ENCODE measurements at regions not wholly inside any gene's neighbourhood (a gene's known extent, or its start where the extent isn't known, plus 50 kb on each side); places are given as distances from the start of the nearest gene placed in this dataset.

DNA sequence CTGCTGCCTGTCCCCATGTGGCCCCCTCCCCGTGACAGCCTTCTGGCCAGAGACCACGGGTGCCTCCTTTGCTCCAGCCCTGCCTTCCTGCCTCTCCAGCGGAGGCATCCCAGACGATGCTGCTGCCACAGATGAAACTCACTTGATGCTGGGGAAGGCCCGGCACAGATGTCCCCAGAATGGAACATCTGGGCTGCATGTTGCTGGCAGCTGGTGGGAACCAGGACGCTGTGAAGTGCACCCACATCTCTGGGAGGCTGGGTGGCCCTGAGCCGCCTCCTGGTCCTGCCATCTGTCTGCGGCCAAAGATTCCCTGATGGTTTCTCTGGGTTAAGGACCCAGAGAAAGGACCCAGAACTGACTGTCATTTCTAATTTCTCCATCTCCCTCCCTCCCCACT lies 51.9 kb upstream of the PTPRS start:
- Histone ChIP-seq H3K9me3 (ENCODE audit: control insufficient read depth in 2 of 2, insufficient read depth in 1 of 2, low read depth in 1 of 2, low read length in 1 of 2) (peaks cover 0 to 4% of the 10 kb centered on the region in 2 donors), H3K27ac (ENCODE audit: low read depth in 1 of 3, low read length in 2 of 3) (no peak overlapping the region), H3K4me3 (ENCODE audit: low read depth in 1 of 3, low read length in 3 of 3) (no peak overlapping the region), H3K27me3 (ENCODE audit: control insufficient read depth in 3 of 3, insufficient read depth in 3 of 3, low read length in 3 of 3) (peaks cover 0 to 27% (median 19%) of the 10 kb centered on the region in 3 donors), H3K36me3 (ENCODE audit: control insufficient read depth in 3 of 3, insufficient read depth in 2 of 3, low read depth in 1 of 3, low read length in 3 of 3) (no peaks in the 10 kb centered on the region), H3K4me1 (ENCODE audit: control insufficient read depth in 3 of 3, insufficient read depth in 2 of 3, low read depth in 1 of 3, low read length in 2 of 3) (no peaks in the 10 kb centered on the region)
- DNase-seq (no peak), FAIRE-seq (no peak)
- WGBS, 3 donors = 56 to 58% (median 58%) methylated on average over 5 to 8 of the region's 8 CpGs

DNA sequence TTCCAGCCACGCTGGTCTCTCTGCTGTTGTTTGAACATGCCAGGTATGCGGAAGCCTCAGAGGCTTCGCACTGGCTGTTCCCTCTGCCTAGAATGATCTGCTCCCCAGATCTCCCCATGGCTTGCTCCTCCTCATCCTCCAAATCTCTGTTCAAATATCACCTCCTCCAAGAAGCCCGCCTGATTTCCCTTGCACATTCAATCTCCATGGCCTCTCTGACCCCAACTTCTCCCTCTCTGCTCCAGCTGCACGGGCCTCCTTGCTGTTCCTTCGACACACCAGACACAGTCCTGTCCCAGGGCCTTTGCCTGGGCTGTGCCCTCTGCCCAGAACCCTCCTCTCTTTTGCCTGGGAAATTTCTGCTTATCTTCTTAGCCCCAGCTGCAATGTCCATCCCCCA lies 52.5 kb upstream of the PTPRS start:
- Histone ChIP-seq H3K4me1 (ENCODE audit: control insufficient read depth in 3 of 3, insufficient read depth in 2 of 3, low read depth in 1 of 3, low read length in 2 of 3) (no peaks in the 10 kb centered on the region), H3K9me3 (ENCODE audit: control insufficient read depth in 2 of 2, insufficient read depth in 1 of 2, low read depth in 1 of 2, low read length in 1 of 2) (peaks cover 0 to 4% of the 10 kb centered on the region in 2 donors), H3K4me3 (ENCODE audit: low read depth in 1 of 3, low read length in 3 of 3) (no peak overlapping the region), H3K36me3 (ENCODE audit: control insufficient read depth in 3 of 3, insufficient read depth in 2 of 3, low read depth in 1 of 3, low read length in 3 of 3) (no peaks in the 10 kb centered on the region), H3K27me3 (ENCODE audit: control insufficient read depth in 3 of 3, insufficient read depth in 3 of 3, low read length in 3 of 3) (peaks cover 0 to 27% (median 19%) of the 10 kb centered on the region in 3 donors), H3K27ac (ENCODE audit: low read depth in 1 of 3, low read length in 2 of 3) (no peak overlapping the region)
- DNase-seq (no peak), FAIRE-seq (no peak)
- WGBS, 3 donors = 66 to 73% (median 72%) methylated on average over 6 of the region's 6 CpGs

DNA sequence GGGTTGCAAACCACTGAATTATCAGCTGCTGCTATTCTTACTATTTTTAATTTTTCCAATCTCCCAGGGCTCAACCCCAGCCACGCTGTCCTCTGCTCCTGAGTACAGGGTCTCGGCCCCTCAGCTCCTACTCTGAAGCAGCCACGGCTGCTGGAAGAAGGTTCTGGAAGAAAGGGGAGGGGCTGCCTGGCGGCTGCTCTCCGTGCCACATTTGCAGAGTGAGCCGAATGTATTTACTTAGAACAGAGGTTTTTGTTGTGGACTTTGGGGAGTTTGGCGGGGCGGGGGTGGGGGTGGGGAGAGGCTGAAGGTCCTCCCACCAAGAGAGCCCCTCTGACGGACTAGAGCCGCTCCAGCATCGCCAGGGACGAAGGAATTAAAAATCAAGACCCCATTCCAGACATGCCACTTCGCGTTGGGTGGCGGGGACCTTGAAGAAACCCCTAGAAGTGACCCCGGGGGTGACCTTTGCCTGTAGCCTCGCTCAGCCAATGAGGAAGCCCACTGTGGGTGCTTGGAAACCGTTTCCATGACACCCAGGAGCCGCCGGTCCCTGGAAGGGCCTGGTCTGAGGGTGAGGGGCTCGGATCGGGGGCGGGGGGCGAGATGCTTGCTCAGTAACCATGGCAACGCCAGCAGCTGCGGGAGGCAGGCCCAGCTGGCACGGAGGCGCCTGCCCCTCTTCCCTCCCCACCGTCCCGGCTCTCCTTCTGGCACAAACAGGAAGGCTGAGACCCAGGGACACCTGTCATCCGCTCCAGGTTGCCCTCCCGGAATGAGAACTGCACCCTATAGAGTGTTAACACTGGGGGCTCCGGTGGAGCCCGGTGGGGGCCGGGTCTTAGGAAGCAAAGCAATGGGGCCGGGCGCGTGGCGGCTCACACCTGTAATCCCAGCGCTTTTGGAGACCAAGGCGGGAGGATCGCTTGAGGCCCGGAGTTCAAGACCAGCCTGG lies 54.2 kb upstream of the PTPRS start:
- Histone ChIP-seq H3K27ac (ENCODE audit: low read depth in 1 of 3, low read length in 2 of 3) (no peak overlapping the region), H3K4me3 (ENCODE audit: low read depth in 1 of 3, low read length in 3 of 3) (no peak overlapping the region), H3K9me3 (ENCODE audit: control insufficient read depth in 2 of 2, insufficient read depth in 1 of 2, low read depth in 1 of 2, low read length in 1 of 2) (peaks cover 0 to 8% of the 10 kb centered on the region in 2 donors), H3K27me3 (ENCODE audit: control insufficient read depth in 3 of 3, insufficient read depth in 3 of 3, low read length in 3 of 3) (peaks cover 0 to 27% (median 19%) of the 10 kb centered on the region in 3 donors), H3K4me1 (ENCODE audit: control insufficient read depth in 3 of 3, insufficient read depth in 2 of 3, low read depth in 1 of 3, low read length in 2 of 3) (no peaks in the 10 kb centered on the region), H3K36me3 (ENCODE audit: control insufficient read depth in 3 of 3, insufficient read depth in 2 of 3, low read depth in 1 of 3, low read length in 3 of 3) (no peaks in the 10 kb centered on the region)
- DNase-seq = no peak
- WGBS, 3 donors = 15 to 18% (median 15%) methylated on average over 38 to 43 of the region's 43 CpGs
- no peak for FAIRE-seq

DNA sequence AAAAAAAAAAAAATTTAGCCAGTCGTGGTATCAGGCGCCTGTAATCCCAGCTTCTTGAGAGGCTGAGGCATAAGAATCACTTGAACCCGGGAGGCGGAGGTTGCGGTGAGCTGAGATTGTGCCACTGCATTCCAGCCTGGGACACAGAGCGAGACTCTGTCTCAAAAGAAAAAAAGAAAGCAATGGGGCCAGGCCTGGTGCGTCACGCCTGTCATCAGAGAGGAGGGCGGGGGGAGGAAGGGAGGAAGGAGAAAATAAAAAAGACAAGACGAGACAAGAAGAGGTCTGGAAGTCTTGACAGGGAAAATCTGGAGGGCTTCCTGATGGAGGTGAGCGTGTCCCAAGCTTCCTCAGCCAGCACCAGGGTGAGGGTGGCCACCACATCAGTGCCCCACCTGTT lies 54.9 kb upstream of the PTPRS start:
- no peak for DNase-seq
- Histone ChIP-seq H3K36me3 (ENCODE audit: control insufficient read depth in 3 of 3, insufficient read depth in 2 of 3, low read depth in 1 of 3, low read length in 3 of 3) (no peaks in the 10 kb centered on the region), H3K4me1 (ENCODE audit: control insufficient read depth in 3 of 3, insufficient read depth in 2 of 3, low read depth in 1 of 3, low read length in 2 of 3) (no peaks in the 10 kb centered on the region), H3K9me3 (ENCODE audit: control insufficient read depth in 2 of 2, insufficient read depth in 1 of 2, low read depth in 1 of 2, low read length in 1 of 2) (peaks cover 0 to 8% of the 10 kb centered on the region in 2 donors), H3K4me3 (ENCODE audit: low read depth in 1 of 3, low read length in 3 of 3) (no peak overlapping the region), H3K27ac (ENCODE audit: low read depth in 1 of 3, low read length in 2 of 3) (no peak overlapping the region), H3K27me3 (ENCODE audit: control insufficient read depth in 3 of 3, insufficient read depth in 3 of 3, low read length in 3 of 3) (peaks cover 0 to 27% (median 19%) of the 10 kb centered on the region in 3 donors)
- WGBS, 3 donors = 33 to 40% (median 38%) methylated on average over 11 of the region's 11 CpGs
- no peak for FAIRE-seq

DNA sequence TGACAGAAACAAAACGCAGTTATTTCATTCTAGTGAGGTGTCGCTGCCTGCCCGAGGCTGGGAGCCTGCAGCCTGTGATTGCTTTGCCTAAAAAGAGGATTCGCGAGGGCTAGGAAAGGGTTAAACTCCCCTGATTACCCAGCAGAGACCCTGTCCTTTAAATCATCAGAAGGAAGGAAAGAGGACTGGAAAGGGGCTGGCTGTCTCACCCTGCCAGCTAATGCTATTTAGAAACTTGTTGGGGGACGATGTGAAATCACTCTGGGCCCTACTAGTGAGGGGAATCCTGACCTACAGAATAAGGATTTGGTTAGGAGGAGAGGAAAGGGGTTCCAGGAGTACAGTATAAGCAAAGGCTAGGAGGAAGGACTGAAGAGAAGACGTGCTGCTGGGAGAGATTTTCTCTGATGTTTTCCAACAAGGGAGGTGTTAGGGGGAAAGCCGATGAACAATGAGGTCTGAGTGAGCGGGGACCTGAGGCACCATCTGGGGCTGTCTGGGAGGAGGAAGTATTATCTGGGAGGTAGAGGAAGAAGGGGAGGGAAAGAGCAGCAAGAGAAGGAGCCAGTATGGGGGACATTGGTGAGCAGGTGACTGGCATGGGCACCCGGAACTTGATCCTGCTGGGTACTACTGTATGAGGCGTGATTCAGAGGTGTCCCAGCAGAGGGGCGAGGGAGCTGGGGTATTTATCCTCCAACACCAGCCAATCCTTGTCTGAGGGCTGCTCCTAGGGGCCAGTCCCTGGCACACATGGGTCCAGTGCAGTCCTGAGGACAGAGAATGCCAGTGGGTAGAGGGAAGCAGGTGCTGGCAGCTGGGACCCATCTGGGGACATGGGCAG lies 55.7 kb upstream of the PTPRS start:
- no peaks in the 10 kb centered on the region for H3K36me3 ChIP-seq (ENCODE audit: control insufficient read depth in 3 of 3, insufficient read depth in 2 of 3, low read depth in 1 of 3, low read length in 3 of 3)
- H3K4me1 ChIP-seq (ENCODE audit: control insufficient read depth in 3 of 3, insufficient read depth in 2 of 3, low read depth in 1 of 3, low read length in 2 of 3) = no peaks in the 10 kb centered on the region
- 15 to 22% (median 20%) methylated on average over 12 of the region's 12 CpGs for WGBS, 3 donors
- H3K4me3 ChIP-seq (ENCODE audit: low read depth in 1 of 3, low read length in 3 of 3) = no peak overlapping the region
- H3K27me3 ChIP-seq (ENCODE audit: control insufficient read depth in 3 of 3, insufficient read depth in 3 of 3, low read length in 3 of 3) = peaks cover 0 to 27% (median 19%) of the 10 kb centered on the region in 3 donors
- H3K9me3 ChIP-seq (ENCODE audit: control insufficient read depth in 2 of 2, insufficient read depth in 1 of 2, low read depth in 1 of 2, low read length in 1 of 2) = peaks cover 0 to 8% of the 10 kb centered on the region in 2 donors
- no peak overlapping the region for H3K27ac ChIP-seq (ENCODE audit: low read depth in 1 of 3, low read length in 2 of 3)
- FAIRE-seq (no peak), DNase-seq (no peak)

DNA sequence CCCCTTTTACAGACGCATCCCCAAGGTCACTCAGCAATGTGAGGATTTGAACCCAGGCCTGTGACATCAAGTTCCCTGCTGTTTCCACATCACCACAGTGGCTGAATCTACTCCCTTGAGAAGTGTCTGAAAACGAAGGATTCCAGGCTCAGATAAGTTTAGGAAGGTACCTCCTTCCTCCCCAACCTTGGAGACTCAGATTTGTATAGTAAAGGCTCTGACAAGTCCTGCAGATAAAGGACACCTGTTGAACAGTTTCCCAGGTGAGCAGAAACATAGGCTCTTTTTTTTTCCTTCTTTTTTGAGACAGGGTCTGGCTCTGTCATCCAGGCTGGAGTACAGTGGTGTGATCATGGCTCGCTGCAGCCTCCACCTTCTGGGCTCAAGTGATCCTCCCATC lies 56.4 kb upstream of the PTPRS start:
- Histone ChIP-seq H3K27ac (ENCODE audit: low read depth in 1 of 3, low read length in 2 of 3) (no peak overlapping the region), H3K4me3 (ENCODE audit: low read depth in 1 of 3, low read length in 3 of 3) (no peak overlapping the region), H3K36me3 (ENCODE audit: control insufficient read depth in 3 of 3, insufficient read depth in 2 of 3, low read depth in 1 of 3, low read length in 3 of 3) (no peaks in the 10 kb centered on the region), H3K27me3 (ENCODE audit: control insufficient read depth in 3 of 3, insufficient read depth in 3 of 3, low read length in 3 of 3) (peaks cover 0 to 27% (median 19%) of the 10 kb centered on the region in 3 donors), H3K9me3 (ENCODE audit: control insufficient read depth in 2 of 2, insufficient read depth in 1 of 2, low read depth in 1 of 2, low read length in 1 of 2) (peaks cover 0 to 8% of the 10 kb centered on the region in 2 donors), H3K4me1 (ENCODE audit: control insufficient read depth in 3 of 3, insufficient read depth in 2 of 3, low read depth in 1 of 3, low read length in 2 of 3) (no peaks in the 10 kb centered on the region)
- WGBS, 3 donors = 60 to 65% (median 62%) methylated on average over 3 of the region's 3 CpGs
- DNase-seq (no peak), FAIRE-seq (no peak)

DNA sequence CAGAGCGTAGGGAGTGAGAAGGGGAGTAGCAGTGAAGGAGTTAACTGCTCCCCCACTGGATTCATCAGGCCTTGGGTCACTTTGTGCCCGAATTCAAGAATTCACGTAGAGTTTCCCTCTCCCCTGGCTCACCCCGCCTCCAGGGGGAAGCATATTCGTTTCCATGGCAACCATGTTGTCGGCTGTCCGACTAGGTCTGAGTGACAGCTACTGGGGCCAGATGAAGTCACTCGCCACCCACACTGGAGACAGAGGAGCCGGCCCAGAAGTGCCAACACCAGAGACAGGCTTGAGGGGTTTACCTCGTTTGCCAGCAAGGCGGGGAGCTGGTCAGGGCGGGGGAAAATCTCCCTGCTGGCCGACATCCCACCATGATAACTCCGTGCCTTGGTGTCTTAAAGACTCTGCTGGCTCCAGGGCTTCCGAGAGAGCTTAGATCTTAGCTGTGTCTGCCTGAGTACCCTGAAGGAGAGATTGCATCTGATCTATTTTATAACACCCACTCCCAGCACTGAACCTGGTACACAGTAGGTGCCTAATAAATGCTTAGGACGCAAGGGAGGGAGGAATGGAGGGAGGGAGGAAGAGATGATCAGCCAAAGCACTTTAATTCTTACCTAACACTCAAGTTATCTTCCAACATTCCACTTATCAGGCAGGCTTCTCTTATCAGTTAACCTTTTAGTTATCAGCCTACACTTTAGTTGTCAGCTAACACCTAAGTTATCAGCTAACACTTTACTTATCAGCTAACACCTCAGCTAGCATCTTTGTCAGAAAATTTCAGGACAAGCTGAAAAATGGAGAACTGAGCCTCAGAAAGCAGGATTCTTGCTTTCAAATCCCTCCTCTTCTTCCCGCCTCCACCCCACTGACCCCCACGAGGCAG lies 57.2 kb upstream of the ZNRF4 start:
- WGBS, 3 donors = 5 to 8% (median 8%) methylated on average over 18 of the region's 18 CpGs
- Histone ChIP-seq H3K4me3 (ENCODE audit: low read depth in 1 of 3, low read length in 3 of 3) (no peak overlapping the region), H3K27me3 (ENCODE audit: control insufficient read depth in 3 of 3, insufficient read depth in 3 of 3, low read length in 3 of 3) (peaks cover 0 to 23% (median 15%) of the 10 kb centered on the region in 3 donors), H3K4me1 (ENCODE audit: control insufficient read depth in 3 of 3, insufficient read depth in 2 of 3, low read depth in 1 of 3, low read length in 2 of 3) (no peaks in the 10 kb centered on the region), H3K36me3 (ENCODE audit: control insufficient read depth in 3 of 3, insufficient read depth in 2 of 3, low read depth in 1 of 3, low read length in 3 of 3) (no peaks in the 10 kb centered on the region), H3K27ac (ENCODE audit: low read depth in 1 of 3, low read length in 2 of 3) (no peak overlapping the region), H3K9me3 (ENCODE audit: control insufficient read depth in 2 of 2, insufficient read depth in 1 of 2, low read depth in 1 of 2, low read length in 1 of 2) (peaks cover 0 to 8% of the 10 kb centered on the region in 2 donors)
- FAIRE-seq = no peak
- no peak for DNase-seq

DNA sequence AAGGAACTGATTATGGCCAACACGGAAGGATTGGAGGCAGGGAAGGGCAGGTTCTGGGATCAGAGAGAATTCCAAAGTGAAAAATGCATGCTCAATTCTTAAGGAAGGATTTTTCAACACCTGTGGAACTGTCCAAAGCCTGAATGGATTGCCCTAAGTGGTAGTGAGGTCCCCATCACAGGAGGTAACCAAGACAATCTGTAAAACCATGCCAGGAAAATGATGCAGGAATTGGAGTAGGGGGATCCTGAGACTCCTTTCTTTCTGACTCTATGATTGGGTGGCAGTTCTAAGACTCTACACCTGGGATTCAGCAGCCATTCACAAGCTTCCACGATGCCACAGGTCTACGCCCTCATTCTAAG lies 56.5 kb upstream of the ZNRF4 start:
- Histone ChIP-seq H3K9me3 (ENCODE audit: control insufficient read depth in 2 of 2, insufficient read depth in 1 of 2, low read depth in 1 of 2, low read length in 1 of 2) (peaks cover 0 to 8% of the 10 kb centered on the region in 2 donors), H3K4me1 (ENCODE audit: control insufficient read depth in 3 of 3, insufficient read depth in 2 of 3, low read depth in 1 of 3, low read length in 2 of 3) (no peaks in the 10 kb centered on the region), H3K4me3 (ENCODE audit: low read depth in 1 of 3, low read length in 3 of 3) (no peak overlapping the region), H3K36me3 (ENCODE audit: control insufficient read depth in 3 of 3, insufficient read depth in 2 of 3, low read depth in 1 of 3, low read length in 3 of 3) (no peaks in the 10 kb centered on the region), H3K27ac (ENCODE audit: low read depth in 1 of 3, low read length in 2 of 3) (no peak overlapping the region), H3K27me3 (ENCODE audit: control insufficient read depth in 3 of 3, insufficient read depth in 3 of 3, low read length in 3 of 3) (peaks cover 0 to 23% (median 14%) of the 10 kb centered on the region in 3 donors)
- no peak for DNase-seq
- WGBS, 3 donors = 70 to 75% (median 72%) methylated on average over 3 of the region's 3 CpGs
- FAIRE-seq = no peak

Data from small intestine (tissue), 7 donors.